GM12878 (cell line): ENCODE measurements at regions not wholly inside any gene's neighbourhood (a gene's known extent, or its start where the extent isn't known, plus 50 kb on each side); places are given as distances from the start of the nearest gene placed in this dataset.
"Not testable (repeated sequence)": the region's sequence is repeated elsewhere in the genome, so short reads cannot be mapped to it uniquely, and the experiment has no call there.

ENCODE experiments used
- ATAC-seq: fragments of 200-7000 bp; cut with Tn5 transposase; 3 replicates; pipeline ENCODE4 v1.9.1; 2020; ENCODE audit warnings: mild to moderate bottlenecking, moderate library complexity
- BruUV-seq: library from RNA; stranded (reverse); fragments of 400-500 nt; replicated peaks from 2 replicates; lab custom pipeline; 2021; lab: Mats Ljungman, UMichigan
- CTCF ChIA-PET: fragments of 300-600 bp; sonication (Branson Sonifier 250); formaldehyde crosslinking; extraction: SDS; loops from one replicate; lab custom pipeline; 2021; ENCODE audit warnings: inconsistent platforms; lab: Yijun Ruan, JAX
- POLR2A ChIA-PET: fragments of 350-600 bp; formaldehyde crosslinking; extraction: SDS; loops from one replicate; lab custom pipeline; 2021; ENCODE audit warnings: inconsistent platforms; lab: Charles Lee
- RAD21 ChIA-PET: fragments of 300-600 bp; sonication (Branson Sonifier 250); formaldehyde crosslinking; loops from one replicate; lab custom pipeline; 2023; ENCODE audit warnings: antibody characterized with exemption; ENCODE audit not compliant: unreplicated experiment; lab: Charles Lee
- SMC1A ChIA-PET: fragments of 300-600 bp; sonication (Branson Sonifier 250); formaldehyde crosslinking; loops from one replicate; lab custom pipeline; 2023; ENCODE audit not compliant: unreplicated experiment, uncharacterized antibody; lab: Charles Lee
- DNase-seq: peaks from one replicate; pipeline ENCODE4 v3.0.0-alpha.2; 2011; ENCODE audit warnings: low read depth, low spot score
- FAIRE-seq: peaks from 3 replicates; lab custom pipeline; 2011; peaks lifted over from hg19 to GRCh38; lab: Jason Lieb, UNC
- H2AFZ ChIP-seq: 2 replicates; pipeline ENCODE4 v1.6.0; 2011; ENCODE audit warnings: low read depth, low read length, control low read depth; ENCODE audit not compliant: control insufficient read depth
- H3K27ac ChIP-seq: 2 replicates; pipeline ENCODE4 v1.5.1; 2011; ENCODE audit warnings: control low read depth; ENCODE audit not compliant: control insufficient read depth, insufficient read depth
- H3K27me3 ChIP-seq, 2 experiments: replicated peaks in 1 of 2; 2 replicates each; pipeline versions ENCODE4 v1.6.0 to v1.6.1; 2011; ENCODE audit warnings: low read length in 1 of 2; ENCODE audit not compliant: control insufficient read depth in 2 of 2, insufficient read depth in 2 of 2
- H3K36me3 ChIP-seq, 2 experiments: 2 replicates each; pipeline ENCODE4 v1.5.1; 2011; ENCODE audit warnings: low read length in 1 of 2; ENCODE audit not compliant: control insufficient read depth in 2 of 2, insufficient read depth in 2 of 2
- H3K4me1 ChIP-seq: 2 replicates; pipeline ENCODE4 v1.6.1; 2011; ENCODE audit warnings: mild to moderate bottlenecking, low read length, moderate library complexity, mixed read lengths; ENCODE audit not compliant: control insufficient read depth, insufficient read depth
- H3K4me2 ChIP-seq: 2 replicates; pipeline ENCODE4 v1.6.0; 2011; ENCODE audit warnings: control low read depth; ENCODE audit not compliant: control insufficient read depth, insufficient read depth
- H3K4me3 ChIP-seq: fragments of 200-600 bp; sonication (generic); 2 replicates; pipeline ENCODE4 v1.5.1; 2016
- H3K79me2 ChIP-seq: 2 replicates; pipeline ENCODE4 v1.6.0; 2011; ENCODE audit warnings: low read length; ENCODE audit not compliant: control insufficient read depth, insufficient read depth
- H3K9ac ChIP-seq: 2 replicates; pipeline ENCODE4 v1.8.0; 2011; ENCODE audit warnings: low read length, control low read depth, mixed read lengths; ENCODE audit not compliant: control insufficient read depth, insufficient read depth
- H3K9me3 ChIP-seq: replicated peaks from 3 replicates; pipeline ENCODE4 v1.5.1; 2011; ENCODE audit warnings: mild to moderate bottlenecking, low read length; ENCODE audit not compliant: control insufficient read depth, insufficient read depth
- H4K20me1 ChIP-seq: 2 replicates; pipeline ENCODE4 v1.6.0; 2011; ENCODE audit not compliant: control insufficient read depth, insufficient read depth
- BMI1 ChIP-seq: fragments of 450-650 bp; IDR thresholded peaks from 2 replicates; pipeline ENCODE4 v1.6.1; 2016; ENCODE audit warnings: mild to moderate bottlenecking, moderate library complexity, borderline replicate concordance
- JUND ChIP-seq: IDR thresholded peaks from 2 replicates; pipeline ENCODE4 v1.6.1; 2012; ENCODE audit warnings: low read depth, mild to moderate bottlenecking, low read length, improper control_type of control experiment, moderate library complexity
- SIN3A ChIP-seq: IDR thresholded peaks from 2 replicates; pipeline ENCODE4 v1.6.1; 2012; ENCODE audit warnings: low read depth, low read length, improper control_type of control experiment
- SMC3 ChIP-seq: IDR thresholded peaks from 2 replicates; pipeline ENCODE4 v1.6.1; 2011; ENCODE audit warnings: low read length, improper control_type of control experiment, borderline replicate concordance
- WGBS: methylation state at CpG from one replicate; pipeline ENCODE4 v1.1.6; 2016; ENCODE audit warnings: low lambda C conversion rate; ENCODE audit not compliant: insufficient replicate concordance, insufficient coverage; ENCODE audit errors: missing lambda C conversion rate; 5-methylcytosine and 5-hydroxymethylcytosine counted together
- in situ Hi-C: fragments of 300-500 bp; cut with MboI; formaldehyde crosslinking; loops from 9 replicates; pipeline ENCODE4 v1.14.3; 2018; ENCODE audit warnings: mixed read lengths
- intact Hi-C: fragments of 100-400 bp; cut with micrococcal nuclease; formaldehyde crosslinking; loops from one replicate; pipeline ENCODE4 v1.14.2; 2022; ENCODE audit not compliant: unreplicated experiment

- H3K27me3 ChIP-seq, H3K4me1 ChIP-seq, H4K20me1 ChIP-seq, ATAC-seq, DNase-seq, POLR2A ChIA-PET, H3K4me3 ChIP-seq, intact Hi-C loops, H3K9me3 ChIP-seq, H3K79me2 ChIP-seq, H3K4me2 ChIP-seq, H3K27ac ChIP-seq, H2AFZ ChIP-seq, RAD21 ChIA-PET, SMC1A ChIA-PET, H3K36me3 ChIP-seq, CTCF ChIA-PET, in situ Hi-C loops, H3K9ac ChIP-seq, BruUV-seq, FAIRE-seq: not testable (repeated sequence)
- WGBS, result 23% methylated on average over 7 of the region's 7 CpGs
These were observed 157.7 kb downstream of the SH3BP4 start for GRCh38 chr2:235109561-235109960.

GRCh38 chr2:235112365-235112764 lies 160.5 kb downstream of the SH3BP4 start:
- H3K4me1 ChIP-seq, result no peaks in the 10 kb centered on the region

More at GRCh38 chr2:235112365-235112764, 160.5 kb downstream of the SH3BP4 start:
- no peaks in the 10 kb centered on the region for H3K27me3 ChIP-seq
- FAIRE-seq (no peak), DNase-seq (no peak), ATAC-seq (no peak)
- ChIA-PET RAD21 (no interaction called here), SMC1A (no interaction called here), POLR2A (no interaction called here), CTCF (interaction anchor here (1.2 to 2.5 kb wide), 2 partner anchors 13 to 567 kb away, joined by 3 to 8 read pairs; no protein-coding TSS in a partner anchor)
- no peak overlapping the region for H3K9ac ChIP-seq
- H3K9me3 ChIP-seq, result no peaks in the 10 kb centered on the region
- no peak overlapping the region for H3K4me3 ChIP-seq
- in situ Hi-C loops (loop anchor here (5.0 kb wide), 1 partner anchor 560 kb away; no protein-coding TSS in a partner anchor), intact Hi-C loops (no loop called here)
- TF ChIP-seq JUND (no peak), SIN3A (no peak), BMI1 (no peak), SMC3 (no peak)
- no peak overlapping the region for H2AFZ ChIP-seq
- no TSS peak for BruUV-seq
- no peaks in the 10 kb centered on the region for H3K36me3 ChIP-seq
- no peak overlapping the region for H3K27ac ChIP-seq
- no peak overlapping the region for H3K4me2 ChIP-seq
- 60% methylated on average over 4 of the region's 4 CpGs for WGBS
- H4K20me1 ChIP-seq, result no peaks in the 10 kb centered on the region
- no peaks in the 10 kb centered on the region for H3K79me2 ChIP-seq
